Brain microvascular endothelial cell (primary cell): ENCODE measurements at regions not wholly inside any gene's neighbourhood (a gene's known extent, or its start where the extent isn't known, plus 50 kb on each side); places are given as distances from the start of the nearest gene placed in this dataset.

Experiments used
- DNase-seq: peaks from one replicate; pipeline ENCODE4 v3.0.0-alpha.2; 2020
- H3K27ac ChIP-seq: fragments of 250-450 bp; sonication (Bioruptor Pico); 2 replicates; pipeline ENCODE4 v1.5.1; 2020; ENCODE audit warnings: mild to moderate bottlenecking, moderate library complexity
- H3K27me3 ChIP-seq: fragments of 250-450 bp; sonication (Bioruptor Pico); replicated peaks from 2 replicates; pipeline ENCODE4 v1.5.1; 2020; ENCODE audit warnings: mild to moderate bottlenecking
- H3K36me3 ChIP-seq: fragments of 250-450 bp; sonication (Bioruptor Pico); replicated peaks from 2 replicates; pipeline ENCODE4 v1.5.1; 2020; ENCODE audit warnings: mild to moderate bottlenecking
- H3K4me3 ChIP-seq: 2 replicates; pipeline ENCODE4 v1.5.1; 2011; ENCODE audit warnings: low read depth, mild to moderate bottlenecking, control low read depth, low read length, moderate library complexity
- in situ Hi-C: cut with HindIII; loops from 2 replicates; pipeline ENCODE4 v1.10.0; 2017; ENCODE audit warnings: low sequenced_read_pairs, low pct_ligation_motif_present
- TF ChIP-seq, protein P1 (sequence below): IDR thresholded peaks from 2 replicates; pipeline ENCODE4 v1.5.1; 2011; ENCODE audit warnings: low read depth, mild to moderate bottlenecking, moderate library complexity, low read length, control low read depth, inconsistent platforms; ENCODE audit errors: missing control alignments

DNA sequence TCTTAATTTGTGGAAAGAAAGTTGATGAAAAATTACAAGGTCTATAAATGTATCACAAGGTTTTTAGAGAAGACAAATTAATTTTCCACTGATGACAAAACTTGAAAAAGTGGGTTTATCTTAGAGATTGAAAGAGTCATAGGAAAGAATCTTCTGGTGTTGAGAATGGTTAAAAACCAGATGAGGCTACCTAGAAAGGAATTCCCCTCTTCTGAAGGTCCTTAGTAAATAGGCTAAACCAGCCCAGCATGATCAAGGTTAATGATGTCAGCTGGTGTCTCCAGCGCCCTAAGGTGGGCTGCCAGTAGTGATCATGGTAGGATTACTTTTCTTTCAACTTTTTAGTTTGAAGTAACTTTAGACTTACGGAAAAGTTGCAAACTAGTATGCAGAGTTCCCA, 71.8 kb upstream of the PGRMC2 start:
- TF ChIP-seq, protein P1, sequence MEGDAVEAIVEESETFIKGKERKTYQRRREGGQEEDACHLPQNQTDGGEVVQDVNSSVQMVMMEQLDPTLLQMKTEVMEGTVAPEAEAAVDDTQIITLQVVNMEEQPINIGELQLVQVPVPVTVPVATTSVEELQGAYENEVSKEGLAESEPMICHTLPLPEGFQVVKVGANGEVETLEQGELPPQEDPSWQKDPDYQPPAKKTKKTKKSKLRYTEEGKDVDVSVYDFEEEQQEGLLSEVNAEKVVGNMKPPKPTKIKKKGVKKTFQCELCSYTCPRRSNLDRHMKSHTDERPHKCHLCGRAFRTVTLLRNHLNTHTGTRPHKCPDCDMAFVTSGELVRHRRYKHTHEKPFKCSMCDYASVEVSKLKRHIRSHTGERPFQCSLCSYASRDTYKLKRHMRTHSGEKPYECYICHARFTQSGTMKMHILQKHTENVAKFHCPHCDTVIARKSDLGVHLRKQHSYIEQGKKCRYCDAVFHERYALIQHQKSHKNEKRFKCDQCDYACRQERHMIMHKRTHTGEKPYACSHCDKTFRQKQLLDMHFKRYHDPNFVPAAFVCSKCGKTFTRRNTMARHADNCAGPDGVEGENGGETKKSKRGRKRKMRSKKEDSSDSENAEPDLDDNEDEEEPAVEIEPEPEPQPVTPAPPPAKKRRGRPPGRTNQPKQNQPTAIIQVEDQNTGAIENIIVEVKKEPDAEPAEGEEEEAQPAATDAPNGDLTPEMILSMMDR, result no peak
- H3K4me3 ChIP-seq, result no peak overlapping the region
- no peak overlapping the region for H3K27ac ChIP-seq
- in situ Hi-C loops, result no loop called here
- H3K27me3 ChIP-seq, result no peaks in the 10 kb centered on the region
- no peaks in the 10 kb centered on the region for H3K36me3 ChIP-seq
- DNase-seq, result no peak

DNA sequence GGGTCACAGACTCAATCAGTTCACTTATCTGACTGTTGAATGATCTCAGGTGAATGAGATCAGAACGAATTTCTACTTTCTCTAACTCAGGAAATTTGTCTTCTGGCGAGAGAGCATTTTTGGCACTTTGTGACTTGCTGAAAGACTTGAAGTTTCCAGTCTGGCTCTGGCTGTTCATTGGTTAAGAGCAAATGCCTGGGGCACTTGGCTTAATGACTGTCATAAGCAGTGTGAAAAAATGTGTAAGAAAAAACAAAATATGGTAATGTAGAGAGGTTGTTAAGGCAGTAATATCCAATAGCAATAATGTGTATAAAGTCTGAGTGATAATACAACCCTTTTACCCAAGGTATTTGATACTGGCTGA, 71.3 kb upstream of the PGRMC2 start:
- in situ Hi-C loops, result no loop called here
- TF ChIP-seq, protein P1, result no peak

DNA sequence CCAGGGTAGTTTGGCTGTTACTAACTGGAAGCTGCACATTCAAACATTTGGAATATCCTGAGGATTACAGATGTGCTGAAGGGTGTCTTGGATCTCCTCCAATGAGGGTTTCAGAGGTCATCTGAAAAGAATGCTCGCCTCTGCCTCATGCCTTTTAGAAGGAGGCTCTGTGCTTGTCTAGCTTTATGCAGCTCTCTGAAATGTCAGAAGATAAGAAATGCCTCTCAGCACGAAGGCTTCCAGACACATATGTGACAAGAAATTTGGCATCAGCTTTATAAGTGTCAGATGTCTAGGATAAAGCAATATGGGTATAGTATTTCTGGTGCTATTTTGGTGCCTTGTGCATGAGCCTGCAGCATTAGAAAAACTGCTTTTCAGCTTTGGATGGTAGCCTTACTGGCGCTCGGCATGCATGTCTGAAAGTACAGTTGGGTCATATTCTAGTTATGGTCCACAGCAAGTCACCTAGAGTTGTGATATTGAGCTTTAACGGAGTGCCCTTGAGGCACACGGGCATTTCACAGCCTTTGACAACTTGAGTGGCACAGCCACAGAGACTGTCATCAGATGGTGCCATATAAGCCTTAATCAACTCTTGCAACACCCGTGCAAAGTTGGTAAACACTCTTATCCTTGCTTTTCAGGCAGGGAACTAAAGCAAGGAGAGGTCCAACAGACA, 70.8 kb upstream of the PGRMC2 start:
- Histone ChIP-seq H3K4me3 (no peak overlapping the region), H3K27me3 (no peaks in the 10 kb centered on the region), H3K36me3 (no peaks in the 10 kb centered on the region), H3K27ac (no peak overlapping the region)
- peak; percentile 76 for DNase-seq
- TF ChIP-seq, protein P1, result no peak
- in situ Hi-C loops, result no loop called here

More for the DNA sequence above, 71.3 kb upstream of the PGRMC2 start:
- Histone ChIP-seq H3K4me3 (no peak overlapping the region), H3K27ac (no peak overlapping the region), H3K36me3 (no peaks in the 10 kb centered on the region), H3K27me3 (no peaks in the 10 kb centered on the region)
- DNase-seq, result no peak

DNA sequence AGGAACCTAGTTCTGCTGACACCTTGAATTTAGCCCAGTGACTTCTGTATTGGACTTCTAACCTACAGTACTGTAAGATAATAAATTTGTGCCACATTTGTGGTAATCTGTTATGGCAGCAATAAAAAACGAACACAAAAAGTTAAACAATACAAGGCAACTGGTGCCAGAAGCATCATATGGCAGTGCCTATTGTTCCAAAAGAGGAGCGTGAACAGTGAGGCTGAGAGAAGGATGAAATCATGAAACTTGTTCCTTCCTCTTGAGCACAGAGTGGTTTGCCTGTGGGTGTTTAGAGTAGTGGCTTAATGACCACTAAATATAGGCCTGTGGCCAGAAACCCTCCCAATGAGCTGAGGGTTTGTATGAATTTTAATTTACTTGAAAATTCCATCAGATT, 69.7 kb upstream of the PGRMC2 start:
- H3K27ac ChIP-seq, result no peak overlapping the region
- no peak for DNase-seq

DNA sequence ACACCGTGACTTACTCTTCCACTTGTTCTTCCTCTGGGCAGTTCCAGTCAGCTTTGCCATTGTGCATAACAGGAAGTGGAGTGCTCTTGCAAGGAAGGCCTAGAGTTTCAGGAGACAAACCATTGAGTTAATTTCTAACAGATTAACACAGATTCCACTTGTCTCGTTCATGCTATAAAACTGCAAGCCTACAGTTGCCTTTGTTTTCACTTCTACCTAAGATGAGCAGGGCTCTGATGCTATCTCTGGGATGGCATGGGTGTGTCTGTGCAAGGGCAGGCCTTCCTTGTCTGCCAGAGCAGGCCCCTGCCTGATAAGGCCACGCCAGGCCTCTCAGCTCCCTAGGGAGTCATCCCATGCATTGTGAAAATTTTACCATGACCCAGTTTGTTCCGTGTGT, 67.7 kb upstream of the PGRMC2 start:
- no peaks in the 10 kb centered on the region for H3K27me3 ChIP-seq
- in situ Hi-C loops, result no loop called here
- TF ChIP-seq, protein P1, result no peak
- H3K4me3 ChIP-seq, result no peak overlapping the region
- H3K36me3 ChIP-seq, result no peaks in the 10 kb centered on the region
- DNase-seq, result no peak
- peak overlapping the region; percentile 82 for H3K27ac ChIP-seq

More for the DNA sequence above, 69.7 kb upstream of the PGRMC2 start:
- in situ Hi-C loops, result no loop called here
- H3K4me3 ChIP-seq, result no peak overlapping the region
- TF ChIP-seq, protein P1, result no peak
- H3K36me3 ChIP-seq, result no peaks in the 10 kb centered on the region
- no peaks in the 10 kb centered on the region for H3K27me3 ChIP-seq
